MM.1S (cell line): ENCODE measurements at regions not wholly inside any gene's neighbourhood (a gene's known extent, or its start where the extent isn't known, plus 50 kb on each side); places are given as distances from the start of the nearest gene placed in this dataset.
"Not testable (repeated sequence)": the region's sequence is repeated elsewhere in the genome, so short reads cannot be mapped to it uniquely, and the experiment has no call there.

Experiments used
- DNase-seq: peaks from one replicate; pipeline ENCODE4 v3.0.0-alpha.2; 2015
- H2AFZ ChIP-seq: fragments of 300-600 bp; sonication (generic); 2 replicates; pipeline ENCODE4 v1.6.0; 2016; ENCODE audit warnings: antibody characterized with exemption, low read length
- H3F3A ChIP-seq: fragments of 300-600 bp; sonication (generic); 2 replicates; pipeline ENCODE4 v1.6.1; 2016; ENCODE audit warnings: mild to moderate bottlenecking, antibody characterized with exemption, low read length, moderate library complexity, mixed read lengths; ENCODE audit not compliant: insufficient read depth
- H3K27ac ChIP-seq: fragments of 300-600 bp; sonication (generic); 2 replicates; pipeline ENCODE4 v1.5.1; 2016; ENCODE audit warnings: mild to moderate bottlenecking, low read length
- H3K27me3 ChIP-seq: fragments of 300-600 bp; sonication (generic); replicated peaks from 2 replicates; pipeline ENCODE4 v1.6.0; 2016; ENCODE audit warnings: low read length; ENCODE audit not compliant: insufficient read depth
- H3K36me3 ChIP-seq: fragments of 300-600 bp; sonication (generic); replicated peaks from 2 replicates; pipeline ENCODE4 v1.6.1; 2016; ENCODE audit warnings: mild to moderate bottlenecking, low read length, mixed read lengths; ENCODE audit not compliant: insufficient read depth
- H3K4me1 ChIP-seq: fragments of 300-600 bp; sonication (generic); 2 replicates; pipeline ENCODE4 v1.6.1; 2016; ENCODE audit warnings: low read length, mixed read lengths
- H3K4me2 ChIP-seq: fragments of 300-600 bp; sonication (generic); 2 replicates; pipeline ENCODE4 v1.6.0; 2016; ENCODE audit warnings: low read depth, low read length
- H3K4me3 ChIP-seq: fragments of 300-600 bp; sonication (generic); 2 replicates; pipeline ENCODE4 v1.5.1; 2016; ENCODE audit warnings: low read length, mixed read lengths
- H3K79me2 ChIP-seq: fragments of 300-600 bp; sonication (generic); 2 replicates; pipeline ENCODE4 v1.6.1; 2016; ENCODE audit warnings: mixed run types, low read length, mixed read lengths
- H3K9ac ChIP-seq: fragments of 300-600 bp; sonication (generic); 2 replicates; pipeline ENCODE4 v1.6.1; 2016; ENCODE audit warnings: low read length, mixed read lengths
- H3K9me2 ChIP-seq: fragments of 300-600 bp; sonication (generic); replicated peaks from 2 replicates; pipeline ENCODE4 v1.6.1; 2016; ENCODE audit warnings: mild to moderate bottlenecking, low read length, mixed read lengths; ENCODE audit not compliant: insufficient read depth
- H3K9me3 ChIP-seq: fragments of 300-600 bp; sonication (generic); replicated peaks from 2 replicates; pipeline ENCODE4 v1.6.1; 2016; ENCODE audit warnings: mild to moderate bottlenecking, low read length, mixed read lengths; ENCODE audit not compliant: insufficient read depth
- H4K20me1 ChIP-seq: fragments of 300-600 bp; sonication (generic); 2 replicates; pipeline ENCODE4 v1.6.1; 2016; ENCODE audit warnings: mild to moderate bottlenecking, low read length, moderate library complexity, mixed read lengths; ENCODE audit not compliant: insufficient read depth
- EZH2 ChIP-seq: fragments of 300-600 bp; sonication (generic); optimal IDR thresholded peaks from 2 replicates; pipeline ENCODE3; 2017; ENCODE audit warnings: low read depth, mild to moderate bottlenecking, antibody characterized with exemption, low read length, mixed read lengths
- EZH2phosphoT487 ChIP-seq: fragments of 300-600 bp; sonication (generic); IDR thresholded peaks from 2 replicates; pipeline ENCODE4 v1.6.1; 2018; ENCODE audit warnings: antibody characterized with exemption, low read length
- TF ChIP-seq, protein P1 (sequence below): fragments of 300-600 bp; sonication (generic); IDR thresholded peaks from 2 replicates; pipeline ENCODE4 v1.5.1; 2016; ENCODE audit warnings: antibody characterized with exemption, low read length, mixed read lengths

DNA sequence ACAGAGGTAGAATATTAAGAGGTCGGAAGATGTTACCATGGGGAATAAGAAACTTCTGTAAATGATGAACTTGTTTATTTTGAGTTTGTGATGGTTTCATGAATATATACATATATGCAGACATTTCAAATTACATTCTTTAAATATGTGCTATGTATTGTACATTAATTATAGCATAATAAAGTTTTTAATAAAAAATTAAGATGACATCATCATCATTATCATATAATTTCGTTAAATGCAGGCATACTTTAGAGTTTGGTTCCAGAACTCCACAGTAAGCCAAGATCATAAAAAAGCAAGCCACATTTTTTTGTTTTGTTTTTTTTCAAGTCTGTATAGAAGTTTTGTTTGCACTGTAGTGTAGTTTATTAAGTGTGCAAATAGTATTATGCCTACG is 1403.5 kb downstream of the EFNA5 start:
- Histone ChIP-seq H3K27me3 (no peaks in the 10 kb centered on the region), H3K36me3 (no peaks in the 10 kb centered on the region), H3F3A (no peaks in the 10 kb centered on the region), H3K4me2 (no peak overlapping the region), H4K20me1 (no peaks in the 10 kb centered on the region), H3K4me3 (no peak overlapping the region), H3K27ac (no peak overlapping the region), H3K79me2 (no peaks in the 10 kb centered on the region), H3K9me2 (no peaks in the 10 kb centered on the region), H3K4me1 (no peaks in the 10 kb centered on the region), H3K9ac (no peak overlapping the region), H2AFZ (no peak overlapping the region), H3K9me3 (no peaks in the 10 kb centered on the region)
- TF ChIP-seq, protein P1, sequence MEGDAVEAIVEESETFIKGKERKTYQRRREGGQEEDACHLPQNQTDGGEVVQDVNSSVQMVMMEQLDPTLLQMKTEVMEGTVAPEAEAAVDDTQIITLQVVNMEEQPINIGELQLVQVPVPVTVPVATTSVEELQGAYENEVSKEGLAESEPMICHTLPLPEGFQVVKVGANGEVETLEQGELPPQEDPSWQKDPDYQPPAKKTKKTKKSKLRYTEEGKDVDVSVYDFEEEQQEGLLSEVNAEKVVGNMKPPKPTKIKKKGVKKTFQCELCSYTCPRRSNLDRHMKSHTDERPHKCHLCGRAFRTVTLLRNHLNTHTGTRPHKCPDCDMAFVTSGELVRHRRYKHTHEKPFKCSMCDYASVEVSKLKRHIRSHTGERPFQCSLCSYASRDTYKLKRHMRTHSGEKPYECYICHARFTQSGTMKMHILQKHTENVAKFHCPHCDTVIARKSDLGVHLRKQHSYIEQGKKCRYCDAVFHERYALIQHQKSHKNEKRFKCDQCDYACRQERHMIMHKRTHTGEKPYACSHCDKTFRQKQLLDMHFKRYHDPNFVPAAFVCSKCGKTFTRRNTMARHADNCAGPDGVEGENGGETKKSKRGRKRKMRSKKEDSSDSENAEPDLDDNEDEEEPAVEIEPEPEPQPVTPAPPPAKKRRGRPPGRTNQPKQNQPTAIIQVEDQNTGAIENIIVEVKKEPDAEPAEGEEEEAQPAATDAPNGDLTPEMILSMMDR: no peak
- no peak for TF ChIP-seq EZH2
- no peak for TF ChIP-seq EZH2phosphoT487
- no peak for DNase-seq

DNA sequence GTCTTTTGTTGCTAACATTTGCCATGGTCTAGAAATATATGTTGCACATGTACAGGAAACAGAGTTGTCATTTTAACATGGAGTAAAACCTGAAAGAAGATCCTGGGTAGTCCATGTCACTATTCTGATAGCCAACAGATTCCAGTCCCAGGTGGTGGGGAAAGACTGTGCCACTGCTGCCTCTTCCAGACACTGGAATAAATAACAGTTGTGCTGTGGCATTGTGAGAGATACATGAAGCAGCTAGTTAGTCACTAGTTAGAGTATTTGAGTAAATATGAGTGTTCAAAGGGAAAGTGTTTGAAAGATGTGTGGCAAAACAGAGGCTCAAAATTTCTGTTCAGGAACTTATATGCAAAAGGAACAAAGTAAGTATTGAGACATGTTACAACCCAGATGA is 1408.3 kb downstream of the EFNA5 start:
- H3K27me3 ChIP-seq: no peaks in the 10 kb centered on the region
- H3K9me2 ChIP-seq: no peaks in the 10 kb centered on the region
- H4K20me1 ChIP-seq: no peaks in the 10 kb centered on the region
- no peak overlapping the region for H2AFZ ChIP-seq
- TF ChIP-seq EZH2 (no peak), EZH2phosphoT487 (no peak)
- TF ChIP-seq, protein P1: no peak
- no peak overlapping the region for H3K4me3 ChIP-seq
- H3K4me2 ChIP-seq: no peak overlapping the region
- DNase-seq: no peak
- no peaks in the 10 kb centered on the region for H3K79me2 ChIP-seq
- H3K27ac ChIP-seq: no peak overlapping the region
- no peaks in the 10 kb centered on the region for H3K4me1 ChIP-seq
- no peak overlapping the region for H3K9ac ChIP-seq
- H3K9me3 ChIP-seq: no peaks in the 10 kb centered on the region
- H3K36me3 ChIP-seq: no peaks in the 10 kb centered on the region
- H3F3A ChIP-seq: no peaks in the 10 kb centered on the region

DNA sequence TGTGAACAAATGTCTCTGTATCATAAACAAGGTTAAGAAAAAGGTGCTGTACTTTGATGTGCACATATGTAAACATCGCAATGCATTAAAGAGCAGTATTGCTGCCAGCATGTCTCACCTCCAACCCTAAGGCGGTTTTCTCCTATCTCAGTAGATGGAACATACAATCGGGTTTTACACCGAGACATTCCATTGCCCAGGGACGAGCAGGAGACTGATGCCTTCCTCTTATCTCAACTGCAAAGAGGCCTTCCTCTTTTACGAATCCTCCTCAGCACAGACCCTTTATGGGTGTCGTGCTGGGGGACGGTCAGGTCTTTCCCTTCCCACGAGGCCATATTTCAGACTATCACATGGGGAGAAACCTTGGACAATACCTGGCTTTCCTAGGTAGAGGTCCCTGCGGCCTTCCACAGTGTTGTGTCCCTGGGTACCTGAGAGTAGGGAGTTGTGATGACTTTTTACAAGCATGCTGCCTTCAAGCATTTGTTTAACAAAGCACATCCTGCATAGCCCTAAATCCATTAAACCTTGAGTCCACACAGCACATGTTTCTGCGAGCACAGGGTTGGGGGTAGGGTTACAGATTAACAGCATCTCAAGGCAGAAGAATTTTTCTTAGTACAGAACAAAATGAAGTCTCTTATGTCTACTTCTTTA is 1411.2 kb downstream of the EFNA5 start:
- not testable (repeated sequence) for H3K79me2 ChIP-seq, H3K9me2 ChIP-seq, H2AFZ ChIP-seq, H3K4me3 ChIP-seq, H3K4me1 ChIP-seq, H3K9ac ChIP-seq, H3F3A ChIP-seq, H3K36me3 ChIP-seq, DNase-seq, H3K27ac ChIP-seq, H3K27me3 ChIP-seq, H3K4me2 ChIP-seq, H3K9me3 ChIP-seq, H4K20me1 ChIP-seq

DNA sequence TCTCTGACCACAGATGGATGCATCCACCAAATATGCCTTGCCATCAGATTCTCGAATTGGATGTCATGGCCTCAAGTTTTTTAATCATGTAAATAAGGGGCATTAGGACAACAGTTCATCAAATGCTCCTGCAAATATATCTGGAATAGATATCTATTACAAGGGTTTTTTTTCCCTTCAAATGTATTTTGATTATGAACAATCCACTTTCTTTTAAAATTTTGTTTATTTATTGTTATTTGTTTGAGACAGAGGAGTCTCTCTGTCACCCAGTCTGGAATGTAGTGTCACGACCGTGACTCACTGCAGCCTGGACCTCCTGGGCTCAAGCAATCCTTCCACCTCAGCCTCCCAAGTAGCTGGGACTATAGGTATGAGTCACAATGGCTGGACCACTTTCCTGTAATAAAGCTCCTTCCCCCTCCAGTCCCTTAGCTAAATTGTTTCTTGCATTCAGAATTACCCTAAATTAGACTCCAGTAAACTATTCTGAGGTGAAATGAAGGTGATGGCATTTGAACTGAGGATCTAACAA is 1412.1 kb downstream of the EFNA5 start:
- Histone ChIP-seq H3K27me3 (no peaks in the 10 kb centered on the region), H3K4me3 (no peak overlapping the region), H3K36me3 (no peaks in the 10 kb centered on the region), H3K4me2 (no peak overlapping the region), H3K9me2 (no peaks in the 10 kb centered on the region), H2AFZ (no peak overlapping the region), H4K20me1 (no peaks in the 10 kb centered on the region), H3K9ac (no peak overlapping the region), H3K79me2 (no peaks in the 10 kb centered on the region), H3K27ac (no peak overlapping the region), H3K4me1 (no peaks in the 10 kb centered on the region), H3F3A (no peaks in the 10 kb centered on the region), H3K9me3 (no peaks in the 10 kb centered on the region)
- DNase-seq: no peak
- TF ChIP-seq EZH2phosphoT487 (no peak), EZH2 (no peak)
